ENCODE measurements at regions not wholly inside any gene's neighbourhood (a gene's known extent, or its start where the extent isn't known, plus 50 kb on each side); places are given as distances from the start of the nearest gene placed in this dataset.

DNA sequence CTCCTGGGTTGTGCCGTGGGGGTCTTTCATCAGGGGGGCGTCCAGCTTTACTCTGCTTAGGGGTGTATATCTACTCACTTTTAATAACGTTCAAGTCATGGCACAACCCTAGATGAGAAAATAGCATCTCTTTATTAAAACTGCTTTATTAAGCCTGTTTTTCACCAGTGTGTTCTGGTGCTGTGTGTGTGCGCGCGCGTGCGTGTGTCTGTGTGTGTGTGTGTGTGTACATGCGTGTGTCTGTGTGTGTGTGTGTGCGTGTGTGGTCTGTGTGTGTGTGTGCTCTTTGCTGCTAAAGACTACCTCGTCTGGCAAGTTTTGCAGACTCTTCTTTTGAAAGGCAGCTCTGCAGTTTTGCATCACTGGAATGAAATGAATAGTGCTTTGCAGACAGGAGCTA is 390.9 kb upstream of the MKI67 start:
- TF ChIP-seq, protein P1, sequence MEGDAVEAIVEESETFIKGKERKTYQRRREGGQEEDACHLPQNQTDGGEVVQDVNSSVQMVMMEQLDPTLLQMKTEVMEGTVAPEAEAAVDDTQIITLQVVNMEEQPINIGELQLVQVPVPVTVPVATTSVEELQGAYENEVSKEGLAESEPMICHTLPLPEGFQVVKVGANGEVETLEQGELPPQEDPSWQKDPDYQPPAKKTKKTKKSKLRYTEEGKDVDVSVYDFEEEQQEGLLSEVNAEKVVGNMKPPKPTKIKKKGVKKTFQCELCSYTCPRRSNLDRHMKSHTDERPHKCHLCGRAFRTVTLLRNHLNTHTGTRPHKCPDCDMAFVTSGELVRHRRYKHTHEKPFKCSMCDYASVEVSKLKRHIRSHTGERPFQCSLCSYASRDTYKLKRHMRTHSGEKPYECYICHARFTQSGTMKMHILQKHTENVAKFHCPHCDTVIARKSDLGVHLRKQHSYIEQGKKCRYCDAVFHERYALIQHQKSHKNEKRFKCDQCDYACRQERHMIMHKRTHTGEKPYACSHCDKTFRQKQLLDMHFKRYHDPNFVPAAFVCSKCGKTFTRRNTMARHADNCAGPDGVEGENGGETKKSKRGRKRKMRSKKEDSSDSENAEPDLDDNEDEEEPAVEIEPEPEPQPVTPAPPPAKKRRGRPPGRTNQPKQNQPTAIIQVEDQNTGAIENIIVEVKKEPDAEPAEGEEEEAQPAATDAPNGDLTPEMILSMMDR (IDR thresholded peaks at IDR 0.05; ENCODE audit: low read depth, low read length), result no peak
- DNase-seq (ENCODE audit: extremely low read depth, low read depth), result no peak

DNA sequence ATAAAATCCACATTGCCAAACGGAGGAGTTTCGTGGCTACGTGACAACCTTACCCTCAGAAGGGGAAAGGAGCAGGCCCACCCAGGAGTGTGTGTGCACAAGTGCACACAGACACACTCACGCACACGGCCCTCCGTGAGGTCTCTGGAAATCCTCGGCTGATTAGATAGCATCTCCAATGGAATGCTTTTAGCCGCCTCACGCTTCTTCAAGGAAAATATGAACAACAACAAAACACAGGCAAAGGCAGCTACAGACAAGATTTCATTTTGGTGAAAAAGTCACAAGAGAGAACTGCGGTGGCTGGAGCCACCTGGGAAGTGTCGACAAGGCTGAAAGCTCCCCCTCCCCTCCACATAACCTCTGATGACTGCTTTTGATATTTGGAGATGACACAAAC is 391.8 kb upstream of the MKI67 start:
- TF ChIP-seq, protein P1 (IDR thresholded peaks at IDR 0.05; ENCODE audit: low read depth, low read length), result no peak
- no peak for DNase-seq (ENCODE audit: extremely low read depth, low read depth)

DNA sequence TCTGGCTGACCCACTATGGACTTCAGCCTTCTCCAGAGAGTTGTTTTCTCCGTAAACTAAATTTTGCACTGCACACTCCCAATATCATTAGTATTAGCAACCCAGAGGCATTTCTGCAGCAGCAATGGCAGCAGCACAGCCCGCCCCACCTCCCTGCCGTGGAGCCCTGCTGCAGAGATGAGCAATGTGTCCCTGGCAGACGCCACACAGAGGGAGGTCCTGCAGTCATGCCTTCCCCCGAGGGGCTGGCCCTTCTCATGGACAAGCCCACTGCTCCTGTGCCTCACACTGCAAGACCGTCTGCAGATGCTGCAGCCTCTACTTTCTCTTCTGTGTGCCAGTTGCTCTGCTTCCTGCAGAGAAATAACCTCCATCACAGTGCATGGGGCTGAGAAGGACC is 393.4 kb upstream of the MKI67 start:
- DNase-seq (ENCODE audit: extremely low read depth, low read depth), result no peak
- TF ChIP-seq, protein P1 (IDR thresholded peaks at IDR 0.05; ENCODE audit: low read depth, low read length), result no peak

DNA sequence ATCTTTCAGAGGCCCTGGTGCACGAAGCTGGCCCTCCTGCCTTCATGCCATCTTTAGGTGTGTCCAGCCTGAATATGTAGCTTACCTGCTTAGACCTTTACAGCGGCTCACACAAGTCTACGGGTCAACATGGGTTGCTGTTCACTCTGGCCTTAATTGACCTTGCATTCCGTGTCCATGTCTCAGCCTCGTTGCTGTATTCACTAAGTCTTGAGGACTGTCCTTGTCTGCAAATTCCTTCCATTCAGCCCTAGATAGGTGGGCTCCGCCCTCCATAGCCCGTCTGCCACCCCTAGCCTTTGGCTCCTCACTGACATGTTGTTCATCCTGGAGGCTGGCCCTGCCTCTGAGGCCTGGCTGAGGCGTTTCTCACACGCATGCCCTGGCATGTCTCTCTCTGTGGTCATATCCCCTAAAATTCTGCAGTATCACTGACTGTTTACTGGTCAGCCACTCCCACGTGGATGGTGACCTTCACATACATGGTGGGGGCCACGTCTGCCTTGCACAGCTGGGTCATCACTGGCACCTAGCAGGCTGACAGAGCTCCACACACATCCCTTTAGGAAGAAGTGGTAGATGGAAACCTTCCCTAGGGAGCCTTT is 394.1 kb upstream of the MKI67 start:
- no peak for DNase-seq (ENCODE audit: extremely low read depth, low read depth)
- TF ChIP-seq, protein P1 (IDR thresholded peaks at IDR 0.05; ENCODE audit: low read depth, low read length), result no peak

DNA sequence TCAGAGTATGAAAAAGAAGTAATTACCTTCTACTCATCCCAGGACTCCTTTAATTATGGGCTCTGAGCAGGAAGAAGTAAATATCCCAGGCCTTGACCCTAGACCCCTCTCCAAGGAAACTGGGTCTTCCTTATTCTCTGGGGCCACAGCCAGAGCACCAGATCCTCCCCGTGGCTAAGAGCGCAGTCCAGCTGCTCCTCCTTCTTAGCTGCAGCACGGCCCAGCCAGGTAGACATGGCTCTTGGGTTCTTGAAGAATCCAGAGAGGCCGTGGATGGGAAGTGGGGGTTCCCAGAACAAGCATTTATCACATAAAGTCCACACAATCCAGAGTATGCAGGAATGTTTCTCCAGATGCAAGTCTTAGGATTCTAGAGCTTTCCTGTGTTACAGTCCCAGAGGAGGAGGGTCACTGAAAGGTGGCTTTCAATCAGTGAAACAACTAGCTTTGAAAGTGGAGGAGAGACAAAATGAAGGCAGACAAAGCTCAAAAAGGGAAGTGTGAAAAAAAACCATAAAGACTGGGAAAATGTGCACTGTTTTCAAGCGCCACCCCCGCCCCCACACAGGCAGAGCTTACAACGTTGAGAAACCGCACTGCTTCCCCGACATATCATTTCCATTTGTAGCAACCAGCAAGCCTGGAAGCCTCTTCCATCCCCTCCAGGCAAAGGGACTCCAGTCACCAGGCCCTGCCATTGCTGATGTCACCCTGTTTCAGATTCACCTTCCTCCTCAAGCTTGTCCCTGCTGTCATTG is 396.5 kb upstream of the MKI67 start:
- DNase-seq (ENCODE audit: extremely low read depth, low read depth), result no peak
- TF ChIP-seq, protein P1 (IDR thresholded peaks at IDR 0.05; ENCODE audit: low read depth, low read length), result no peak

DNA sequence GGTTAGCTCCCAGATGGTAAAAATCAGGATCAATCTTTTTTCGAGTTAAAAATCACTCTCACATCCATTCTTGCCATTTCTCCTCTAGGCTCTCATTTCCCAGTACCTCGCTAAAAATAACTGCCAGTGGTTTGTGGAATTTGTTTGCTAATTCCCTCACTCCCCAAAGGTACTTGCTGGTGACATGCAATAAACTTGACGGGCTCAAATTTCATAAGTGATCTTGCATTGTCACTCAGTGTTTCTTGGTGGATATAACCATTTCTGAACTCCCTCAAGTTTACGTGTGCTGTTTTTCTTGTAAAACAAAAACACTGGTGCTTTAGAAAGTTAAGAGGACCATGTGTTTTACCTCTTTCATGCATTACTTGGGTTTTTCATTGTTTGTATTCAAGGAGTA is 399.2 kb upstream of the MKI67 start:
- DNase-seq (ENCODE audit: extremely low read depth, low read depth), result no peak
- TF ChIP-seq, protein P1 (IDR thresholded peaks at IDR 0.05; ENCODE audit: low read depth, low read length), result no peak

DNA sequence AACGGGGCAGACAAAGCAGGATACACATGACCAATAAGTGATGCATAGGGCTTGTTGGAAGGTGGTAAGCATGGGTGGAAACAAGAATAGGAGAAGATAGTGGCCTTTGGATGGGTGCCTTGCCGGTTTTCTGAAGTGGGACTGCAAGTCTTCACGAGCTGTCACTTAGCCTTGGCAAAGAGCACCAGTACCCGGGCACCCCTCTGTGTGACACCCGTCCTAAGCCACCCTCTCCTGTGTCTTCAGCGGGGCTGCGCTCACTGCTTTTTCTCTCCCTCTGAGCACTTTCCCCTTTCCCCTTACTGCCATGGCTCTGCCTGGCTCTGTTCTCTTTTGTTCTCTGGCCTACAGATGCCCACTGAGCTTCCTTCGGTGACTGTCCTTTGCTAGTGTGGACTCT is 399.7 kb upstream of the MKI67 start:
- DNase-seq (ENCODE audit: extremely low read depth, low read depth), result no peak
- TF ChIP-seq, protein P1 (IDR thresholded peaks at IDR 0.05; ENCODE audit: low read depth, low read length), result no peak
